Endodermal cell (in vitro differentiated cells): ENCODE measurements at regions not wholly inside any gene's neighbourhood (a gene's known extent, or its start where the extent isn't known, plus 50 kb on each side); places are given as distances from the start of the nearest gene placed in this dataset.

ENCODE experiments used
- DNase-seq: peaks from one replicate; pipeline ENCODE4 v3.0.0-alpha.2; 2017
- H3K27ac ChIP-seq: 2 replicates; pipeline ENCODE4 v1.5.1; 2013; ENCODE audit warnings: mild to moderate bottlenecking, low read depth, low read length, moderate library complexity
- H3K27me3 ChIP-seq: 2 replicates; pipeline ENCODE4 v1.6.1; 2013; ENCODE audit warnings: mild to moderate bottlenecking, low read length, moderate library complexity; ENCODE audit not compliant: insufficient read depth, control insufficient read depth, poor library complexity, severe bottlenecking
- H3K36me3 ChIP-seq: 2 replicates; pipeline ENCODE4 v1.7.0; 2013; ENCODE audit warnings: mild to moderate bottlenecking, low read length, moderate library complexity; ENCODE audit not compliant: control insufficient read depth, insufficient read depth
- H3K4me1 ChIP-seq: one replicate; pipeline ENCODE4 v1.7.0; 2013; ENCODE audit warnings: low read length; ENCODE audit not compliant: control insufficient read depth, insufficient read depth
- H3K4me3 ChIP-seq: 2 replicates; pipeline ENCODE4 v1.5.1; 2013; ENCODE audit warnings: mild to moderate bottlenecking, low read length, moderate library complexity
- H3K9ac ChIP-seq: 2 replicates; pipeline ENCODE4 v1.6.1; 2013; ENCODE audit warnings: mild to moderate bottlenecking, low read length, moderate library complexity; ENCODE audit not compliant: poor library complexity, severe bottlenecking; ENCODE audit errors: extremely low read depth
- H3K9me3 ChIP-seq: 2 replicates; pipeline ENCODE4 v1.6.1; 2013; ENCODE audit warnings: mild to moderate bottlenecking, low read length, moderate library complexity; ENCODE audit not compliant: control insufficient read depth
- H3K27ac Mint-ChIP-seq: 2 replicates; pipeline ENCODE4 v1.8.0; 2020; ENCODE audit warnings: mixed read lengths
- H3K27me3 Mint-ChIP-seq: 2 replicates; pipeline ENCODE4 v1.8.0; 2021; ENCODE audit warnings: mild to moderate bottlenecking, mixed read lengths; ENCODE audit not compliant: insufficient read depth
- H3K36me3 Mint-ChIP-seq: 2 replicates; pipeline ENCODE4 v1.8.0; 2020; ENCODE audit warnings: low read depth, mixed read lengths
- H3K4me1 Mint-ChIP-seq: 2 replicates; pipeline ENCODE4 v1.8.0; 2020; ENCODE audit warnings: mixed read lengths
- H3K4me3 Mint-ChIP-seq: 2 replicates; pipeline ENCODE4 v1.8.0; 2020; ENCODE audit warnings: mild to moderate bottlenecking, moderate library complexity, mixed read lengths
- H3K9me3 Mint-ChIP-seq: 2 replicates; pipeline ENCODE4 v1.8.0; 2020; ENCODE audit warnings: mild to moderate bottlenecking, mixed read lengths
- CTCF ChIP-seq: fragments of 200-600 bp; sonication (generic); conservative IDR thresholded peaks from 2 replicates; pipeline ENCODE4 v1.5.0; 2021; ENCODE audit warnings: antibody characterized with exemption, mild to moderate bottlenecking
- WGBS, 2 experiments: methylation state at CpG; one replicate each; pipeline versions ENCODE4 v1.1.5 to v1.1.7; 2013; ENCODE audit warnings: missing lambda C conversion rate in 2 of 2, mixed read lengths in 1 of 2; ENCODE audit not compliant: insufficient coverage in 1 of 2, insufficient read length in 1 of 2; 5-methylcytosine and 5-hydroxymethylcytosine counted together

- Mint-ChIP-seq H3K4me3 (no peak overlapping the region), H3K9me3 (peaks cover 3% of the 10 kb centered on the region), H3K27ac (peak overlapping the region; percentile 37), H3K4me1 (peaks cover 7% of the 10 kb centered on the region), H3K36me3 (no peaks in the 10 kb centered on the region), H3K27me3 (no peaks in the 10 kb centered on the region)
- WGBS, 2 experiments, result 88% methylated on average over 1 of the region's 1 CpG; no CpG with 5 or more reads in 1 of the 2 experiments
- no peaks in the 10 kb centered on the region for H3K9me3 ChIP-seq
- no peaks in the 10 kb centered on the region for H3K4me1 ChIP-seq
- no peak overlapping the region for H3K9ac ChIP-seq
- no peak overlapping the region for H3K27ac ChIP-seq
- H3K4me3 ChIP-seq, result no peak overlapping the region
- no peaks in the 10 kb centered on the region for H3K27me3 ChIP-seq
- no peaks in the 10 kb centered on the region for H3K36me3 ChIP-seq
- no peak for DNase-seq
- no peak for TF ChIP-seq CTCF
Measured at GRCh38 chr4:35364321-35364870, 879.9 kb downstream of the ARAP2 start.

- 95% methylated on average over 1 of the region's 1 CpG; no CpG with 5 or more reads in 1 of the 2 experiments for WGBS, 2 experiments
- no peaks in the 10 kb centered on the region for H3K36me3 ChIP-seq
- no peak overlapping the region for H3K4me3 ChIP-seq
- no peak overlapping the region for H3K9ac ChIP-seq
- H3K4me1 ChIP-seq, result no peaks in the 10 kb centered on the region
- H3K9me3 ChIP-seq, result no peaks in the 10 kb centered on the region
- H3K27me3 ChIP-seq, result no peaks in the 10 kb centered on the region
- Mint-ChIP-seq H3K9me3 (peaks cover 3% of the 10 kb centered on the region), H3K27me3 (no peaks in the 10 kb centered on the region), H3K4me3 (no peak overlapping the region), H3K36me3 (no peaks in the 10 kb centered on the region), H3K27ac (no peak overlapping the region), H3K4me1 (peaks cover 7% of the 10 kb centered on the region)
- DNase-seq, result no peak
- no peak for TF ChIP-seq CTCF
- no peak overlapping the region for H3K27ac ChIP-seq
Measured at GRCh38 chr4:35365186-35365585, 879.1 kb downstream of the ARAP2 start.

DNA sequence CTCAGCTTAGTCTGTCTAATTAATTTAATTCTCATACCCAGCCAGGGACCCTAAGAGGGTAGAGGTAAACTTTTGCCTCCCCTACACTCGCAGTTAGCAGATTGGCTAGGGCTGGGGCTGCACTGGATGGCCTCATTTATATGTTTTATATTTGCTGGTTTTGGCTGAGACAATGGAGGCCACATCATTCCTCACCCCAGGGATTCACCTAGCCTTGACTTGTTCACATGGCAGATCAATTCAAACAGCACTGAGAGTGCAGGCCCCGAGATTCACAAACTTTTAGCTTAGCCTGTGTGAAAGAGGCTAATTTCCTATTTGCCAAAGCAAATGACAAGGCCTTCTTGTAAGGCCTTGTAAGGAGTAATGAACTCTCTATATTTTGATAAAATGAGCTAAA is 844.4 kb downstream of the ARAP2 start:
- no peak for TF ChIP-seq CTCF
- Mint-ChIP-seq H3K9me3 (no peaks in the 10 kb centered on the region), H3K27ac (peak overlapping the region; percentile 20), H3K36me3 (no peaks in the 10 kb centered on the region), H3K27me3 (no peaks in the 10 kb centered on the region), H3K4me1 (no peaks in the 10 kb centered on the region), H3K4me3 (no peak overlapping the region)
- H3K27ac ChIP-seq, result no peak overlapping the region
- DNase-seq, result peak; percentile 46
- H3K4me3 ChIP-seq, result no peak overlapping the region
- no peaks in the 10 kb centered on the region for H3K27me3 ChIP-seq
- no peaks in the 10 kb centered on the region for H3K36me3 ChIP-seq
- no peaks in the 10 kb centered on the region for H3K9me3 ChIP-seq
- WGBS, 2 experiments, result 88% methylated on average over 2 of the region's 2 CpGs; no CpG with 5 or more reads in 1 of the 2 experiments
- H3K4me1 ChIP-seq, result no peaks in the 10 kb centered on the region
- H3K9ac ChIP-seq, result no peak overlapping the region
